ELR (cell line): ENCODE measurements at regions not wholly inside any gene's neighbourhood (a gene's known extent, or its start where the extent isn't known, plus 50 kb on each side); places are given as distances from the start of the nearest gene placed in this dataset.

Experiments used
- DNase-seq: peaks from one replicate; pipeline ENCODE4 v3.0.0-alpha.2; 2015; ENCODE audit warnings: low read depth

DNA sequence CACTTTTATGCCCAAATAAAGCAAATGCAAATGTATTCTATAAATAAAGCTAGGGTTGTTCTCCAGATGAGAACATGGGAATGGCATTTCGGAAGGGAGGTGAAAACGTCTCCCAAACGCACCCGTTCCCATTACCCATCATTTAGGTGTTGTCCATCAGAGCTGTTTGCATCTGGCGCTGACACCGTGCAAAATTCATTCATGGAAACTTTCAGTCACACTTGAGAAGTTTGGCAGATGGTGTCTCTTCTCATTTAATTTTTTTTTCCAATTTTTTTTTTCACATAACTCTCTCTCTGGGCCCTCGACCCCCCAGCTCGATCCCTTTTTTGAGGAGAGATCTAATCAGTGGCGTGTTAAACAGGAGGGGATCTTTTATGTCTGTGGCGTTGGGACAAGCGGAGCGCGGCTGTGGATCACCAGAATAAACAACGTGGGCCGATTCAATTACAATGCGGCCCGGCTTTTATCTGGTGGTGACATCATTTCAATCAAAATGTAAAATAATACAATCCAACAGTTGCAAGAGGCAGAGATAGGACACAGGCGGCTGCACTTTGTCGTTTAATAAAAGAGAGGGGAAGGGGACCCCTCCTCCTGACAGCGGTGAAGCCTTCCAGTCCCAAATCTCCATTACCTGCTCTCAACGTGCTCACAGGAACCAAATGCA, 246.1 kb upstream of the IRX4 start:
- no peak for DNase-seq

DNA sequence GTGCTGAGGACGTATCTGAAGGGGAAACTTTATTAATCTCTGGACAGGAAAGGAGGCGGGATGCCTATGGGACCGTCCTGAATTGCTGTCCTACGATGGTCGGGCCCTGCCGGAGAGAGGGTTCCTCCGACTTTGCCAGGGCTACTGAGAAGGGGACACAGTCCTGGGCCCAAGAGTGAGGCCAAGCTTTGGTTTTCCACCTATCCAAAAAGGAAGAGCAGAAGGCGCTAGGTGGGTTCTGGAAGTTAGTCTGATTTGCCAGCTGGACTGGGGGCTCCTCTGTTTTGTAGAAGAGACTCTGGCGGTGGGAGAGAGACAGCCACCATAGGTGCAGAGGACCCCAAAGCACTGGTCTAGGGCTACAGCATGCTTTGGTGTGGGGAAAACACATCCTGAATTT, 243.8 kb upstream of the IRX4 start:
- no peak for DNase-seq

- DNase-seq, result no peak
Observed at GRCh38 chr5:2125901-2126265, 243.2 kb upstream of the IRX4 start.

- no peak for DNase-seq
Observed at GRCh38 chr5:2125171-2125900, 242.6 kb upstream of the IRX4 start.

- DNase-seq, result no peak
Observed at GRCh38 chr5:2124434-2125170, 241.9 kb upstream of the IRX4 start.

DNA sequence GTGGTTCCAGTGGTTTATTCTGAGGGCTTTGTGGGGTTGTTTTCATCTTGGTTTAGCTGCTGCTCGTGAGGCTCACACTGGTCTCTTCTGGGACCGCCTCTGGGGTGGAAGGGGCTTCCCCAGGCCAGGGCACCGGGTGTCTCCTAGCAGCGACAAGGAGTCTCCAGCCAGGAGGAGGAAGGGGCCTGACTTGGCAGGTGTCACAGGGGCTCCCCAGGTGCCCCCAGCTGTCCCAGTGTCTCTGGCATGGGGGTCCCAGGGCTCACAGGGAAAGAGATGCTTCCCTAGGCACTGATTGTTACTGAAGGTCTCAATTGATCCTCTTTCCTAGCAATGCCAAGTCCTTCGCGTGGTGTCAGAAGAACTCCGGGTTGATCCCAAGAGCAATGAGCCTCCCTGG, 241.1 kb upstream of the IRX4 start:
- no peak for DNase-seq

GRCh38 chr5:2120361-2120760, 237.6 kb upstream of the IRX4 start:
- no peak for DNase-seq

DNA sequence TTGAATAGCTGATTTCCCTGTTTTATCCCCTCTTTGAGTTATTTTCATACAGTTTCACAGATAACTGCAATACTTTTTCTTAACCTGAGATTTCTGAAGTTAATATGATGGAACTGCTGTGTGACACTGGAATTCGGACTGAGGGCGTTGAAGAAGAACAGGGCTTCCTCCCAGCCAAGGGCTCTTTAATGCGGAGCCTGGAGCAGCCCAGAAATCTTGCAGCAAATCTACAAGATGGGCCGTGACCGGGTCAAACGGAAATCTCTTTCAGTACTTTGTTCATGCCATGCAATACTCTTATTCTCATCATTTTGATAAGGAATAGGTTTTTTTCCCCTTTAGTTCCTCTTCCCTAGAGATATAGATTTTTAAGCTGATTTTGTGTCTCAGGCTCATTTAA, 236.8 kb upstream of the IRX4 start:
- DNase-seq, result no peak

DNA sequence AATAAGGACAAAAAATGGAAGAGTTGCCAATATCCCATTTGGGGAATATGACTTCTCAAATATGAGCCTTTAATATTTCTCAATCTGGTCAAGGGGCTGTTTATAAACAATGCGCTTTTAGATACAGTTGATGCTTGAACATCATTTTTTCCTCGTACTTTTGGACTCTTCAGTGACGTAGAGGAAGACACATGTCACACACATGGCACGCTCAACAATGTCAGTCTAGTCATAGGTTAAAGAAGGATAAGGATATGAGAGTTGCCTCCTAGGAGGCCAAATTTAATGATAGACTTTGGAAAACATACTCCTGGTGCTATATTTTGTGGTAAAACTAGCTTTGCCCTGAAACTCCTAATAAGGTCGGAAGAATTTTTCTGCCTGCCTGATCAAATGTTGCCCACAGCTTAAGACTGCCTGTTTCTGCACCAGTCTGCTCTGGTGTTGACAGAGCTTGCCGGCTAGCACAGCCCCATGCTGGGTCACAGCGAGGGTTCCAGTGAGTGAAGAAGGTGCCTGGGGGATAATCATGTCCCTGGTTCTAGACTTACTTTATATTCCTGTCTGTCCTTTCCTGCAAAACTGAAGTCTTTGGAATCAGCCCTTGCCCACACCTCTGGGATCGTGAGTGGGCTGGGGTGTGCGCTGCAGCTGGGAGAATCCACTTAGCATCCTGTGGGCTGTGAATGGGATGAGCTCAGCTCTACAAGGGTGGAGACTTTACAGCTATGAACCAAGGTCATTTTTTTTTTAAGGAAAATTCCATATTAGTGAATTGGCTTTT, 230.8 kb upstream of the IRX4 start:
- DNase-seq, result no peak

- DNase-seq, result no peak
Observed at GRCh38 chr5:2112173-2113025, 229.7 kb upstream of the IRX4 start.

GRCh38 chr5:2111569-2112105, 228.9 kb upstream of the IRX4 start:
- no peak for DNase-seq

- DNase-seq, result no peak
Observed at GRCh38 chr5:2110934-2111462, 228.3 kb upstream of the IRX4 start.

GRCh38 chr5:2110137-2110933, 227.6 kb upstream of the IRX4 start:
- no peak for DNase-seq

DNA sequence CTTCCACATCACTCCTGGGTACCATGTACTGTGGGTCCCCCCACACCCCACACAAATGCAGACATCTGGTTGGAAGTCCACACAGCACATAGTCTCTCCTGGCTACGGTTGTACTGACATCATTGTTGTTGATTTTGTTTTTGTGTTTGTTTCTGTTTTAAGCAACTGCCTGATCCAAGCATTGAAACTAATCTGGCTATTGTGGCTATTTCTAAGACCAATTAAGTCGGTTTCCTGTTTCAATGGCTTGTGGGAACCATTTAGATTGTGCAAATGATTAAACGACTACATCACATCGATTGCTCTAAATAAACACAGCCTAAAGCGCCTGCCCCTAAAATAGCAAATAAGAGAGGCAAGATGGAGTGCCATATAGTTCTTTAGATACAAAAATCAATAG, 226.8 kb upstream of the IRX4 start:
- no peak for DNase-seq

DNA sequence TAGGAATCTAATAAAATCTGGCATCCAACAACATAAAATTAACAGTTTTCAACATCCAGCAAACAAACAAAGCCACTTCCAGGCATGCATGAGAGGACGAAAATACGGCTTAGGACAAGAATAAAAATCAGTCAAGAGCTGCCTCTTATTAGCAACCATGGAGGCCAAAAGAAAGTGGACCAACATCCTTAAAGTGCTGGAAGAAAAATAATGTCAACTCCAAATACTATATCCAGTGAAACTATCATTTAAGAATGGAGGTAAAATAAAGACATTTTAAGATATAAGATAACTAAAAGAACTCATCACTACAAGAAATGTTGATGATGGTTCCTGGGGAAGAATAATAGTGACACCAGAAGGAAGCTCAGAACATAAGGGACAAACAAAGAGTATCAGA, 224.0 kb upstream of the IRX4 start:
- DNase-seq, result no peak

DNA sequence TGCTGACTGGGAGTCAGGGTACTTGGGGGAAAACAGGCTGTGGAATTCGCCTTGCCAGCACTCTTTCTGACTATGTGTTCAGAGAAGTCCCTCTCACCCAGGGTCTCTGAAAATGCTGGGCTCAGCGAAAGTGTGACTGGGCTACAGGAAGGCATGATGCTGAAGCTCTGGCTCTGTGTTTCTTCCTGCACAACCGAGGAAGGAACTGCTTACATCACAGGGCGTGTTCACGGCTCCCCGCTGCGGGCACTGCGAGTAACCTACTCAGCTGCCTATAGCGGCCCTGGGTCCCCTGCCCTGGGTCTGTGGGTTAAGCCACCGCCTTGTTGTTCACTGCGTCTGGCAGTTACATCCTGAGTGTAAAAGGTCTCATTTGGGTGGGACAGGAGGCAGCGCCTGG, 222.4 kb upstream of the IRX4 start:
- DNase-seq, result no peak

- no peak for DNase-seq
Observed at GRCh38 chr5:2103940-2104339, 221.2 kb upstream of the IRX4 start.

GRCh38 chr5:2102819-2103776, 220.4 kb upstream of the IRX4 start:
- no peak for DNase-seq

- DNase-seq, result no peak
Observed at GRCh38 chr5:2101685-2102084, 219.0 kb upstream of the IRX4 start.
